HG02938 (cell line): ENCODE measurements at regions not wholly inside any gene's neighbourhood (a gene's known extent, or its start where the extent isn't known, plus 50 kb on each side); places are given as distances from the start of the nearest gene placed in this dataset.
"Not testable (repeated sequence)": the region's sequence is repeated elsewhere in the genome, so short reads cannot be mapped to it uniquely, and the experiment has no call there.

Source experiments
- ATAC-seq: cut with Tn5 transposase; IDR thresholded peaks from one replicate; pipeline ENCODE4 v1.9.1; 2021; ENCODE audit warnings: mild to moderate bottlenecking, moderate library complexity; ENCODE audit not compliant: unreplicated experiment

DNA sequence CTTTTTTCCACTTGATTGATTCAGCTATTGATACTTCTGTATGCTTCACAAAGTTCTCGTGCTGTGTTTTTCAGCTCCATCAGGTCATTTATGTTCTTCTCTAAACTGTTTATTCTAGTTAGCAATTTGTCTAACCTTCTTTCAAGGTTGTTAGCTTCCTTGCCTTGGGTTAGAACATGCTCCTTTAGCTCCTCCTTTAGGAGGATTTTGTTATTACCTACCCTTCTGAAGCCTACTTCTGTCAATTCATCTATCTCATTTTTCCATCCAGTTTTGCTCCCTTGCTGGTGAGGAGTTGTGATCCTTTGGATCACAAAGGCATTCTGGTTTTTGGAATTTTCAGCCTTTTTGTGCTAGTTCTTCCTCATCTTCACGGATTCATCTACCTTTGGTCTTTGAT lies 344.7 kb upstream of the CLEC14A start:
- not testable (repeated sequence) for ATAC-seq

DNA sequence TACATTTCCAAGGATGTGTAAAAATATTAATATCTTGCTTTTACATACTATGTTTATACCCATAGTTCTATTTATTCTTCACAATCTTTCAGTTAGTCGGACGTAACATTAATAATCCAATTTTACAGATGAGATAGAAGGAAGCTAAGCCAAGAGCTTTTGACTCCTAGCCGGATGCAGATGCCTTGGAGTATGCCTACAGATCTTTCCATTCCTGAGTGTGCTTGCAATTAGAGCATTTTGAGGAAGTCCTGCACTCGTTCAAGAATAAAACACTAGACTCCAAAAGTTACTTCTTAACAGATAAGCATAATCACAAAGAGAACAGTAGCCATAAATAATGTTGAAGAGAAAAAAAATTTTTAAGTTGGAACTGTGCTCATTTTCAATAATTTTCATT lies 337.6 kb upstream of the CLEC14A start:
- ATAC-seq, result no peak

DNA sequence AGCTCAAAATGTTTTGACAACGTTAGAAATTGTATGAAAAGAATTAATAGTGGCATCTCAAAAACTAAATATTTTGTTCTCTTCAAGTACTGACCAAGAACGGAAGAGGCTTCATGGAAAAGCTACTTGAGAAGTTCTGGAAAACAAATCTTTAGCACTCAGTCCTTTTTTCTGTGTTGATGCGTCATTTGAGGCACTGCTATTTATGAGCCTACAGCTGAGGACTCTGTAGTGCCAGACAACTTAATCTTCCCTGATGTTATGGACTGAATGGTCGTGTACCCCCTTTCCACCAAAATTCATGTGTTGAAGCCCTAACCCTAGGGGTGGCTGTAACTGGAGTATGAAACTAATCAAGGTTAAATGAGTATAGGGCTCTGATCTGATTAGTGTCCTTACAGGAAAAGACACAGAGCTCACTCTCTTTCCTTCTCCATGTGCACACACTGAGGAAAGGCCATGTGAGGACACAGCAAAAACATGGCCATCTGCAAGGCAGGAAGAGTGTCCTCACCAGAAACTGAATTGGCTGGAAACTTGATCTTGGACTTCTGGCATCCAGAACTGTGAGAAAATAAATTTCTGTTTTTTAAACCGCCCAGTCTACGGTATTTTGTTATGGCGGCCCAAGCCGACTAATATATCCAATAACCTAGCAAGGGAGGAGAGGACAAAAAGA lies 337.0 kb upstream of the CLEC14A start:
- no peak for ATAC-seq

DNA sequence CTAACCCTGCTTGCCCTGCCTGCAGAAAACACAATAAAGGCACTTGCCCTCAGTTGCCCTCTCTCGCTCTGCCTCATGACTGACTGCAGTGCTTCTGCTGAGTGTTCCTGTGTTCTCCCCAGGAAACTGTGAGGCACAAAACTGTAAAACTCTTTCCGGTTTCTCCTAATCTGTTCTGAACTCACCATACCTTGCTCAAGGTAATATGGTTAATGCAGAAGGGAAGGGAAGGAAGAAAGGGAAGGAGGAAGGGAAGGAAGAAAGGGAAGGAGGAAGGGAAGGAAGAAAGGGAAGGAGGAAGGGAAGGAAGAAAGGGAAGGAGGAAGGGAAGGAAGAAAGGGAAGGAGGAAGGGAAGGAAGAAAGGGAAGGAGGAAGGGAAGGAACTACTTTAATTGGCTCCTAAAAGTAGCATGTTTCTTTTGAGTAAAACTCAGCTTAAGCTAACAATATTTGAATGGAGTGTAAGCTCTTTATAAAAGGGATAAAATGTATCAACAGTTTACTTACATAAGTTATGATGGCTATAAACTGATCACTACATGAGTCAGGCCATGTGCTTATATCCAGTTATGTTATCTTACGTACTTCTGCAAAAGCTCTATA lies 334.0 kb upstream of the CLEC14A start:
- ATAC-seq, result no peak

DNA sequence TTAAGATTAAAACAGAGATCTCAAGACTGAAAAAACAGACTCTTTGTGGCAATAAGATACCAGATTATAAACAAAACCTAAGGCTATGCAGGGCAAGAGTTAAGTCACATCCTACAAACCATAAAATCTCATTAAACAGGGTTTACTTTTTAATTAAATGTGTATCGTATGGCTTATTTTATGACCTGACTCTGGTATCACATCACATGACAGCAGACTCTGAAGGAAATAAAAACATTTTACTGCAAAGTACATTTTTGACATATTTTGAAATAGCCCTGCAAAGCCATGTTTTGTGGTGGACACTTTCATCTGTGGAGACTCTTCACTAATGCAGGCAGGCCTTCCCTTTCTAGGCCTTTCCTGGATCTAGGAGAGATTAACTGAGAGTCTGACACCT lies 327.6 kb upstream of the CLEC14A start:
- no peak for ATAC-seq

DNA sequence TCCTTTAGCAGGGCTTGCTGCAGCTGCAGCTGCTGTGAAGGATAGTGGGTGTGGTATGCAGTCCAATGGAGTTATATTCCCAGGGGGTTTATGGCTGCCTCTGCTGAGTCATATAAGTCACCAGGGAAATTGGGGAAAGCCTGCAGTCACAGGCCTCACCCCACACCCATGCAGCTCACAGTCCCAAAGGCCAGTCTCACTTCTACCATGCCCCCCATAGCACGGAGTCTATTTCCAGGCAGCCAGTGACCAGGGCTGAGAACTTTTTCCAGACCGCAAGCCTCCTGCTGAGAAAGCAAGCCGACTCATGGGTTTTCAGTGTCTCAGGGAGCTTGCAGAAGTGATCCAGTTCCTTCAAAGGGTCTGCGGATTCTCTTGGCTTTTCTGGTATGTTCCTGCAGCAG lies 322.4 kb upstream of the CLEC14A start:
- ATAC-seq, result no peak

DNA sequence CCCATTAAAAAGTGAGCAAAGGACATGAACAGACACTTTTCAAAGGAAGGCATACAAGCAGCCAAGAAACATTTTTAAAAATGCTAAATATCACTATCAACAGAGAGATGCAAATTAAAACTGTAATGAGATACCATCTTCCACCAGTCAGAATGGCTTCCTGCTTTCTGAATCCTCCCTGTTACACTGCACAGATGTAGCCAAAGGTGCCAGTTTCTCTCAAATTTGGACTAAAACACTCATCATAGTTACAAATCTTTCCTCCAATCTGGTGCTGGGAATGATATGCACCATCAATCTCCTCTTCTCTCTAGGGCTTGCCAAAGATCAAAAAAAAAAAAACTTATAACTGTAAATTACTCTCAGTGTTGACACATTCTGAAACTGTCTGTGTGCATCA lies 311.8 kb upstream of the CLEC14A start:
- no peak for ATAC-seq

DNA sequence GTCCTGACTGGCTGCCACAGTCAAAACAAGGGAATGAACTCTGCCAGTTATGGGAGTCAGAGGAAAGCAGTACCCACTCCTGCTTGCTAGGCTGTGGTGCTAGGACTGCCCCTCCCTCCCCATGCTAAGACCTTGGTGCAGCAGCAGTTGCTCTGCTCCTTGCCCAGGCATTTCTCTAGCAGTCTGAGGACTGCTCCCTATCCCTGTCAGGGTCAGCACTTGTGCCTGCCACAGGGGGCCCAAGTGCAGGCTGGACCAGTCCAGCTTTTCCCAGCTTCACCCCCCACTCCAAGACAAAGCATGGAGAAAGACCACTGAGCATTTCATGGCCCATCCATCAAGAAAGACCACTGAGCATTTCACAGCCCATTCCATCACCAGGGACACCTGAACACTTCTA lies 305.8 kb upstream of the CLEC14A start:
- ATAC-seq, result no peak

DNA sequence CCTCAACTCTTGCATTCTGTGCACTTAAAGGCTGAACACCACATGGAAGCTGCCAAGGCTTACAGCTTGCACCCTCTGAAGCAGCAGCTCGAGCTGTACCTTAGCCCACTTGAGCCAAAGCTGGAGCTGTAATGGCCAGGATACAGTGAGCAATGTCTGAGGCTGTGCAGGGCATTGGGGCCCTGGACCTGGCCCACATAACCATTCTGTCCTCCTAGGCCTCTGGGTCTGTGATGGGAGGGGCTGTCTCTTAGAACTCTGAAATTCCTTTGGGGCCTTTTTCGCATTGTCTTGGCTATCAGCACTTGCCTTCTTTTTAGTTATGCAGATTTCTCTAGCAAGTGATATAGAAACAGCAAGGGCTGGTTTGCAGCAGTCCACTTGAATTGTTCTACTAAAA lies 303.8 kb upstream of the CLEC14A start:
- no peak for ATAC-seq

DNA sequence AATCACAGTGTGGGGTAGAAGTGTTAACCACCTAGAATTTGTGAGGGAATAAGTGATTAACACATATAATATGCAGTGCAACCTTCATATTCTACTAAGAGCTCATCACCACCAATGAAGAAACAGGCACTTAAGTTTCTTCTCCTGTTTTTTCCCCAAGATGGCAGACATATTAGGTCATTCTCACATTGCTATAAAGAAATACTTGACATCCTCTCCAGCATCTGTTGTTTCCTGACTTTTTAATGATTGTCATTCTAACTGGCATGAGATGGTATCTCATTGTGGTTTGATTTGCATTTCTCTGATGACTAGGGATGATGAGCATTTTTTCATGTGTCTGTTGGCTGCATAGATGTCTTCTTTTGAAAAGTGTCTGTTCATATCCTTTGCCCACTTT lies 301.5 kb upstream of the CLEC14A start:
- ATAC-seq, result not testable (repeated sequence)

DNA sequence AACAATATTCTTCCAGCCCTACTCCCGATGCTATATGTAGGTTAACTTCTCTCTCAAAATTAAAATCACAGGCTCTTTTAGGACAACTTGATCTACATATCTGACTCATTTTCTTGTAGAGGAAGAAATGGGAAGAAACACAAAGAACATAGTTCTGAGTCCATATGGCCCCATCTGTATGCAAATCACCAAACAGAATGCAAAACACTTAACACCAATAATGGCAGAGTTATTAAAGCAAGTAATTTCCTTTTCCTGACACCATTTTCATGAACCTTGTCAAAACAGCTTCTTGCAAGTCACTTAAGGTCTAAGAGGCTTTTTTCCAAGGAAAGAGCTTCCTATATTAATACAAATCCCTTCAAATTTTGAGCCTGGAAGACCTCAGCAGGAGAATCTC lies 300.4 kb upstream of the CLEC14A start:
- no peak for ATAC-seq

DNA sequence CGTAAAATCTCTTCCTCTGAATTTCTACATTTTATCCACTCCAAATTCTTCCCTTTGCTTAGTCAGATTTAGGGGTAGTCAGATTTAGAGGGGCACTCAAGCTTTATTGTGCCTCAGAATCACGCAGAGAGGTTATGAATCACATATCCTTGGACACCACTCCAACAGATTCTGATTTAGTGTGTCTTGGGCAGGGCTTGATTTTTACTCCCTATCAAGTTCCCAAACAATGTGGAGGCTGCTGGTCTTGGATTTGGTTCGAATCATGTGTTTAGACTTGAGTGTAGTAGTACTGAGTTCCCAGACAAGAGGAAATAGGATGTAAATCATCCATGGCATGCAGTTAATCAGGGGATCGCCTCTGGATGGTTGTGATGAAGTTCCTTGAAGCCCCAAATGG lies 298.1 kb upstream of the CLEC14A start:
- no peak for ATAC-seq

DNA sequence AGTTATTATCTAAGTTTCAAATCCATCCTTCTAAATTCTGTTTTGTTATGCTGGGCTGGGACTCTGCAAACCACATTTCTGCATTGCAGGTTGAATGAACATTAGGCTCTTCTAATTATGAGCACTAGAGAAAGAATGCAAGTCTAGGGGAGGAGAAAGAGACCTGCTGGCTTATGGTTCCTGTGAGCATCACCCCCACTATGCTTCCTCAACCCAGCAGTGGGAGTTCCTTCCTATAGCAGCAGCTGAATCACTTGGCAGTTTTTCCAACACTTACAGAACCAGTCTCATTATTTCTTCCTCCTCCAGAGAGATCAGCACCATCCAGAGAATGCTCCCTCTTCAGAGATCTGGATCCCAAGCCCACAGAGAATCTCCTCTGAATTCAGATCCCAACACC lies 297.7 kb upstream of the CLEC14A start:
- no peak for ATAC-seq

DNA sequence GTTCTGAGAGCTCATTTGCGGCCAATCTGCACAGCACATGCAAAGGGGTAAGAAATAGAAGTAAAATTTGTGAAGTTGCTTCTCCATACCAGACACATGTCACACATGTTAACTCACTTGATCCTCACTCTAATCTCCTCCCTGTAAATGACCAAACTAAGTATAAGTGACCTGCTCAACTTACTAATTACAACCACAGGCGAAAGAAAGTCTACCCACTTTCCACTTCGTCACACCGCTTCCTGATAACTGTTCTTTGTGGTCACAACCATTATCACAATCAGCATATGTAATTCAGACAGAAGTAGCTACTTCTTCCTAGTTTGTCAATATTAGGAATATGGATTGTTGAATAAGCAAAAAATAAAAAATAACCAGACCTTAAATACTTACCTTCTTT lies 293.7 kb upstream of the CLEC14A start:
- no peak for ATAC-seq

DNA sequence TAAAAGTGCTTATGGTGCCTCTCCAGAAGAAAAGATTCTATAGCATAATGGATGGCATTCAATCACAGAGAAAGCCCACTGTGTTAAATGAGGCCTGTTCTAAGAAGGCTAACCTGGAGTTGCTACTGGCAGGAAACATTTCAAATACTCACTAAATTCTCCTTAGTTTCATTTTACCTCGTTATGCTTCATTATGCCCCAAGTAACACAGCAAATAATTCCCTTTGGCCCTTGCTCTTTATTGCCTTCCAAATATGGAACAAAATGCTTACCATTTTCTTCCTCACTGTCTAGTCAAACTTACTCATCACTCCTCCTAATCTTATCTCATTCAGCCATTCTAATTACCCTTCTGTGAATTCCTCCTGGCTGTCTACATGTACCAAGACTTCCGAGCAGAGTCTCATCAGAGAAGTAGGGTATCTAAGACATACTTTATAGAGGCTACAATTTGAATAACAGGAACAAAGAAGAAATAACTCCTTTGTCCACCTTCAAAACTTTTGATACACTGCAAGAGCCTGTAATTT lies 292.1 kb upstream of the CLEC14A start:
- no peak for ATAC-seq

DNA sequence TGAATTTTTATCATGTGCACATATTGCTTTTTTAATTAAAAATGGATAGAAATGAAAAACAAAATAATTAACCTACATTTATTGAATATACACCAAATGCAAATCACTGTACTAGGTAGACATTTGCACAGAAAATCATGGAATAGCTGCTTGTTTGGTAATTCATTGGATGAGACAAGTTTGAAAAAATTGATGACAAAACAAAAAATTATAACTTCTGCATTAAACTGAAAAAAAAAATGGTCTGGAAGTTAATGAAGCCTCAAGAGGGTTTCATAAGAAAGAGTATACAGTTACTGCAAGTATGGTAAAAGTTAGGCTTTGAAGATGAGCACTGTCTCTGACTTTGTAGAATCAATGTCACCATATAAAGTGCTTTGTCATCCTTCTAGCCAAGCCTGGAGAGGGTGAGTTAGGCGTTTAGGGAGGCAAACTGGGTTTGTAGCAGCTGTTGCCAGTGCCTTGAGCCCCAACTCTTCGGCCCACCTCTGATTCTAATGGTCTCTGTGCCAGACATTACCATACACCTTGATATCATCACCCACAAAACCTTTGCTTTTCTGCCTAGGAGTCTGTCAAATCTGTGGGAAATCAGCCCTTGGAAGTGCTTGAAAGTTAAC lies 291.1 kb upstream of the CLEC14A start:
- ATAC-seq, result no peak

DNA sequence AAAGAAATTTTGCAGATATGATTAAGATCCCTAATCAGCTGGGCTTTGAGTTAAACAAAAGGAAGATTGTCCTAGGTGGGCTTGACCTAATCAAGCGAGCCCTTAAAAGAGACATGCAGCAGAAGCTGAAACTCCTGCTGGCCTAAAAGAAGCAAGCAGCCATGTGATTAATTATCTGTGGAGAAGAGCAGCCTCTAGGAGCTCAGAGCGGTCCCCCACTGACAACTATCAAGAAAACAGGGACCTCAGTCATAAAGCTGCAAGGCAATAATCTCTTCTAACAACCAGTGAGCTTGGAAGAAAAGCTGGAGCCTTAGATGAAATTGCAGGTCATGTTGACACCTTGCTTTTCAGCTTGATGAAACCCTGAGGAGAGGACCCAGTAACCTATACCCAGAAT lies 288.9 kb upstream of the CLEC14A start:
- ATAC-seq, result no peak

DNA sequence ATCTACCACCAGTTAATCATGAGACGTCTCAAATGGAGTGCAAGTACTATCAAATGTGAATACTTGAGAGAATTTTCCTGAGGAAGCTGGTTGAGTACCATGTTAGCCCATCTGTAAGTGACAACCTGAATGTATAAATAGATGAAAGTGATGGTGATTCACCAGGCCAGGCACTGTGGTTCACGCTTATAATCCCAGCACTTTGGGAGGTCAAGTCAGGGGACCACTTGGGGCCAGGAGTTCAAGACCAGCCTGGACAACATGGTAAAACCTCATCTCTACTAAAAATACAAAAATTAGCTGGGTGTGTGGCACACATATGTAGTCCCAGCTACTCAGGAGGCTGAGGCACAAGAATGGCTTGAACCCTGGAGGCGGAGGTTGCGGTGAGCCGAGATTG lies 288.0 kb upstream of the CLEC14A start:
- ATAC-seq, result not testable (repeated sequence)

DNA sequence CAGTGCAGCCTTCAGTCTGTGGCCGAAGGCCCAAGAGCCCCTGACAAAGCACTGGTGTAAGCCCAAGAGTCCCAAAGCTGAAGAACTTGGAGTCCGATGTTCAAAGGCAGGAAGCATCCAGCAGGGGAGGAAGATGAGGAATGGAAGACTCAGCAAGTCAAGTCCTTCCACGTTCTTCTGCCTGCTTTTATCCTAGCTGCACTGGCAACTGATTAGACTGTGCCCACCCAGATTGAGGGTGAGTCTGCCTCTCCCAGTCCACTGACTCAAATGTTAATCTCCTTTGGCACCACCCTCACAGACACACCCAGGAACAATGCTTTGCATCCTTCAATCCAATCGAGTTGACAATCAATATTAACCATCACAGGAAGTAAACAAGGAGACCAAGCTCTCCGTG lies 282.2 kb upstream of the CLEC14A start:
- not testable (repeated sequence) for ATAC-seq

DNA sequence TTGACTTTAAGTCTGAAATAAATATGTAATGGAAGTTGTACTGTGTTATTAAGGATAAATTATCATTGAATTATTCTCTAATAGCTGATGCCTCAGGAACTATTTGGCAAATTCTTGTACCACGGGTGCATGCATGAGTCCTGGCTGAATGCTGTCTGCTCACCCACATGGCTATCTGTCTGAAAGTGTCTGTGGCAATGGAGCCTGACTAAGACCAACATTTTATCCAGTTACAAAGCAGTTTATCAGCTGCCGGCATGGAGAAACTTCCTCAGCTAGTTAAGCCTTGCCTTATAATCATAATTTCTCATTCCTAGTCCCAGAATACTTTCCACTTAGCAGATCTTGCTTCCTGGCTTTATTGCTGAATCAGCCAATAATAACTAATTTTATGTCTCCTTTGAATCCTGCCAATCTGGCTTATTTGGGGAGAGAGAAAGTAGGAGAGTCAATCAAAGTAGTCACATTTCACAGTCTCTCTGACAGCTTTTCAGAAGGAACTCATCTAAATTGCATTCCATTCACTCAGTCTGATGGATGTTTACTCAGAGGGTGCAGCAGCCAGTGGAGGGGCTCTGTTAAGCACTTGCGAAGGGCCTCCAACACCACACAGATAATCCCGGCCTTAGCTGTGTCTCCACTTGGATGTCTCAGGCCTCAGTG lies 280.6 kb upstream of the CLEC14A start:
- no peak for ATAC-seq

DNA sequence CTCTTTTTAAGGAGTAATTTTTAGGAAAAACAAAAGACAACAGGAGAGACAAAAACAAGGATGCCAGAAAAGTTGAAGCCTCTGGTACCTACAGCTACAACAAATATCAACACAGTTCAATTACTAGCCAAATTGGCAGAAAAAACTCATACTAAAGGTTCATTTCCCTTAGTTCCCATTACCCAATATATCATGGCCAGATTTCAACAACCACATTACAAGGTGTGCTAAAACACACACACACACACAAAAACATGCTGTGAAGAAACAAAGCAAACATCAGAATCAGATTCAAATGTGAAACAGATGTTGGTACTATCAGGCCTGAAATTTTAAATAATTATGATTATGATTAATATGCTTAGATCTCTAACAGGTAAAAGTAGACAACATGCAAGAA lies 272.7 kb upstream of the CLEC14A start:
- no peak for ATAC-seq

DNA sequence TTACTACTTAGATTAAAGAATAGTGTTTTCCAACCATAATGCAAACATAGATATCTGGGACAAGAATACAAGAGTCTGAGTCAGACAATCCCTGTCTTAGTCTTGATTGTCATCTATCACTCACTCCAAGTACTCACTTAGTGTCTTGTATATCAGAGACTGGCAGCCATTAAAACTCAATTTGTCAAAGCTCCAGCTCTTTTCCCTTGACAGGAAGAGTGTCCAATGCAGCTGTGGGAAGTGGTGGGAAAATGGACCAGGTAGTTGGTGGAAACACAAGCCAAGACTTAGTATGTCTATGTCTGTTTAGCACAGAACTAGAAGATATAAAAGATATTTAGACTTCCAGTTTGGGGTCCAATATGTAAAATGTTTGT lies 271.6 kb upstream of the CLEC14A start:
- no peak for ATAC-seq
